ENCODE measurements at regions not wholly inside any gene's neighbourhood (a gene's known extent, or its start where the extent isn't known, plus 50 kb on each side); places are given as distances from the start of the nearest gene placed in this dataset.
"Not testable (repeated sequence)": the region's sequence is repeated elsewhere in the genome, so short reads cannot be mapped to it uniquely, and the experiment has no call there.

GRCh38 chr12:16880864-16881285 is 274.9 kb upstream of the LMO3 start:
- no peak for DNase-seq (ENCODE audit: low read depth in 2 of 2)

GRCh38 chr12:16870845-16871244 is 264.9 kb upstream of the LMO3 start:
- DNase-seq (ENCODE audit: low read depth in 2 of 2) = no peak

- DNase-seq (ENCODE audit: low read depth in 2 of 2) = no peak
Observed at GRCh38 chr12:16863742-16864141, 257.8 kb upstream of the LMO3 start.

GRCh38 chr12:16857456-16857923 is 251.5 kb upstream of the LMO3 start:
- DNase-seq (ENCODE audit: low read depth in 2 of 2) = no peak

GRCh38 chr12:16854465-16854864 is 248.5 kb upstream of the LMO3 start:
- DNase-seq (ENCODE audit: low read depth in 2 of 2) = no peak

- no peak for DNase-seq (ENCODE audit: low read depth in 2 of 2)
Observed at GRCh38 chr12:16849473-16849872, 243.5 kb upstream of the LMO3 start.

- DNase-seq (ENCODE audit: low read depth in 2 of 2) = no peak
Observed at GRCh38 chr12:16844875-16845274, 238.9 kb upstream of the LMO3 start.

- no peak for DNase-seq (ENCODE audit: low read depth in 2 of 2)
Observed at GRCh38 chr12:16833376-16834015, 227.5 kb upstream of the LMO3 start.

- DNase-seq (ENCODE audit: low read depth in 2 of 2) = no peak
Observed at GRCh38 chr12:16828891-16829290, 222.9 kb upstream of the LMO3 start.

GRCh38 chr12:16807731-16808130 is 201.8 kb upstream of the LMO3 start:
- DNase-seq (ENCODE audit: low read depth in 2 of 2) = no peak

GRCh38 chr12:16796168-16796567 is 190.2 kb upstream of the LMO3 start:
- DNase-seq (ENCODE audit: low read depth in 2 of 2) = no peak

GRCh38 chr12:16789204-16789790 is 183.3 kb upstream of the LMO3 start:
- no peak for DNase-seq (ENCODE audit: low read depth in 2 of 2)

- no peak for DNase-seq (ENCODE audit: low read depth in 2 of 2)
Observed at GRCh38 chr12:16788506-16789203, 182.7 kb upstream of the LMO3 start.

- no peak for DNase-seq (ENCODE audit: low read depth in 2 of 2)
Observed at GRCh38 chr12:16785953-16786352, 180.0 kb upstream of the LMO3 start.

- no peak for DNase-seq (ENCODE audit: low read depth in 2 of 2)
Observed at GRCh38 chr12:16785524-16785923, 179.6 kb upstream of the LMO3 start.

GRCh38 chr12:16769129-16769528 is 163.2 kb upstream of the LMO3 start:
- DNase-seq (ENCODE audit: low read depth in 2 of 2) = not testable (repeated sequence)

GRCh38 chr12:16766736-16767135 is 160.8 kb upstream of the LMO3 start:
- DNase-seq (ENCODE audit: low read depth in 2 of 2) = no peak

- DNase-seq (ENCODE audit: low read depth in 2 of 2) = no peak
Observed at GRCh38 chr12:16763901-16764300, 157.9 kb upstream of the LMO3 start.

- DNase-seq (ENCODE audit: low read depth in 2 of 2) = no peak
Observed at GRCh38 chr12:16756833-16757555, 151.0 kb upstream of the LMO3 start.

GRCh38 chr12:16730772-16731171 is 124.8 kb upstream of the LMO3 start:
- DNase-seq (ENCODE audit: low read depth in 2 of 2) = no peak

GRCh38 chr12:16726879-16727278 is 120.9 kb upstream of the LMO3 start:
- DNase-seq (ENCODE audit: low read depth in 2 of 2) = no peak

- DNase-seq (ENCODE audit: low read depth in 2 of 2) = no peak
Observed at GRCh38 chr12:16719713-16720416, 113.9 kb upstream of the LMO3 start.

All from lung microvascular endothelial cell (primary cell).